Tibial artery (tissue), 4 donors: ENCODE measurements at regions not wholly inside any gene's neighbourhood (a gene's known extent, or its start where the extent isn't known, plus 50 kb on each side); places are given as distances from the start of the nearest gene placed in this dataset.

ENCODE experiments used
- DNase-seq, 2 donors: peaks; one replicate each; pipeline ENCODE4 v3.0.0-alpha.2; 2019
- H3K27ac ChIP-seq, 2 donors: fragments of 200-600 bp; sonication (generic) in 1 of 2; 1 replicate in 1 of 2; 2 replicates in 1 of 2; pipeline ENCODE4 v1.5.1; 2018 to 2019; ENCODE audit warnings: mild to moderate bottlenecking in 1 of 2
- H3K27me3 ChIP-seq, 2 donors: fragments of 200-600 bp; sonication (generic) in 1 of 2; one replicate each; pipeline versions ENCODE4 v1.5.1 to v1.6.0; 2016 to 2019
- H3K36me3 ChIP-seq, 3 donors: fragments of 200-600 bp; sonication (generic) in 2 of 3; one replicate each; pipeline ENCODE4 v1.5.1; 2016 to 2019; ENCODE audit warnings: mild to moderate bottlenecking in 2 of 3
- H3K4me1 ChIP-seq, 4 donors: fragments of 200-600 bp; sonication (generic) in 2 of 4; 1 replicate in 3 of 4; 2 replicates in 1 of 4; pipeline ENCODE4 v1.5.1; 2016 to 2019
- H3K4me3 ChIP-seq, 2 donors: fragments of 200-600 bp; sonication (generic) in 1 of 2; 1 replicate in 1 of 2; 2 replicates in 1 of 2; pipeline ENCODE4 v1.5.1; 2018 to 2019; ENCODE audit warnings: mild to moderate bottlenecking in 2 of 2
- H3K9me3 ChIP-seq, 3 donors: fragments of 200-600 bp; sonication (generic) in 1 of 3; one replicate each; pipeline ENCODE4 v1.5.1; 2016 to 2019
- intact Hi-C: fragments of 100-400 bp; cut with DNase I; formaldehyde crosslinking; loops from one replicate; pipeline ENCODE4 v1.15.0; 2023; ENCODE audit warnings: low total_unique reads
- TF ChIP-seq, protein P1 (sequence below), 2 experiments: fragments of 200-600 bp in 1 of 2; fragments of 450-650 bp in 1 of 2; IDR thresholded peaks; one replicate each; pipeline ENCODE4 v1.5.1; 2017 to 2019; ENCODE audit warnings: antibody characterized with exemption in 2 of 2, mild to moderate bottlenecking in 1 of 2, moderate library complexity in 1 of 2

- Histone ChIP-seq H3K36me3 (no peaks in the 10 kb centered on the region), H3K4me1 (no peaks in the 10 kb centered on the region)
- DNase-seq = no peak
Measured at GRCh38 chr5:123778641-123779040, 266.7 kb downstream of the CSNK1G3 start.

GRCh38 chr5:123776761-123777160 lies 264.8 kb downstream of the CSNK1G3 start:
- no peaks in the 10 kb centered on the region for H3K27me3 ChIP-seq
- peaks cover 3 to 4% (median 4%) of the 10 kb centered on the region in 3 donors for H3K9me3 ChIP-seq
- no peaks in the 10 kb centered on the region for H3K36me3 ChIP-seq
- H3K27ac ChIP-seq = no peak overlapping the region
- H3K4me3 ChIP-seq = no peak overlapping the region
- no peaks in the 10 kb centered on the region for H3K4me1 ChIP-seq
- TF ChIP-seq, protein P1, sequence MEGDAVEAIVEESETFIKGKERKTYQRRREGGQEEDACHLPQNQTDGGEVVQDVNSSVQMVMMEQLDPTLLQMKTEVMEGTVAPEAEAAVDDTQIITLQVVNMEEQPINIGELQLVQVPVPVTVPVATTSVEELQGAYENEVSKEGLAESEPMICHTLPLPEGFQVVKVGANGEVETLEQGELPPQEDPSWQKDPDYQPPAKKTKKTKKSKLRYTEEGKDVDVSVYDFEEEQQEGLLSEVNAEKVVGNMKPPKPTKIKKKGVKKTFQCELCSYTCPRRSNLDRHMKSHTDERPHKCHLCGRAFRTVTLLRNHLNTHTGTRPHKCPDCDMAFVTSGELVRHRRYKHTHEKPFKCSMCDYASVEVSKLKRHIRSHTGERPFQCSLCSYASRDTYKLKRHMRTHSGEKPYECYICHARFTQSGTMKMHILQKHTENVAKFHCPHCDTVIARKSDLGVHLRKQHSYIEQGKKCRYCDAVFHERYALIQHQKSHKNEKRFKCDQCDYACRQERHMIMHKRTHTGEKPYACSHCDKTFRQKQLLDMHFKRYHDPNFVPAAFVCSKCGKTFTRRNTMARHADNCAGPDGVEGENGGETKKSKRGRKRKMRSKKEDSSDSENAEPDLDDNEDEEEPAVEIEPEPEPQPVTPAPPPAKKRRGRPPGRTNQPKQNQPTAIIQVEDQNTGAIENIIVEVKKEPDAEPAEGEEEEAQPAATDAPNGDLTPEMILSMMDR (IDR thresholded peaks at IDR 0.05) = no peak
- intact Hi-C loops = no loop called here
- no peak for DNase-seq

More at GRCh38 chr5:123778641-123779040, 266.7 kb downstream of the CSNK1G3 start:
- Histone ChIP-seq H3K4me3 (no peak overlapping the region), H3K9me3 (no peaks in the 10 kb centered on the region), H3K27ac (no peak overlapping the region), H3K27me3 (no peaks in the 10 kb centered on the region)
- intact Hi-C loops = no loop called here
- TF ChIP-seq, protein P1 (IDR thresholded peaks at IDR 0.05) = no peak

DNA sequence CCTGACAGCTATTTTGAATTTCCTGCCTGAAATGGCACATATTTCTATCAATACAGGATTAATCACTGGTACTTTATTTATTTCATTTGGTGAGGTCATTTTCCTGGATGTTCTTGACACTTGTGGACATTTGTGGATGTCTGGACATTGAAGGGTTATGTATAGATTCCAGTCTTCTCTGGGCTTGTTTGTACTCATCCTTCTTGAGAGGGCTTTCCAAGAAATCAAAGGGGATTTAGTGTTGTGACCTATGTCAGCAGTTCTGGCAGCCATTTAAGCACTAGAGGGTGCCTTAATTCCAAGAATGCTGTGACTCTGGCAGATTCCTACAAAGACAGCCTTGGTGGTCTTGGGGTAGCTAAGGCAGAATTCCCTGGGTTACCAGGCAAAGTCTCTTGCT lies 259.7 kb downstream of the CSNK1G3 start:
- H3K4me1 ChIP-seq = no peaks in the 10 kb centered on the region
- no peak overlapping the region for H3K4me3 ChIP-seq
- H3K9me3 ChIP-seq = peaks cover 3 to 23% (median 11%) of the 10 kb centered on the region in 3 donors
- H3K27me3 ChIP-seq = no peaks in the 10 kb centered on the region
- DNase-seq = no peak
- intact Hi-C loops = no loop called here
- no peaks in the 10 kb centered on the region for H3K36me3 ChIP-seq
- TF ChIP-seq, protein P1 (IDR thresholded peaks at IDR 0.05) = no peak
- H3K27ac ChIP-seq = no peak overlapping the region

- no peaks in the 10 kb centered on the region for H3K36me3 ChIP-seq
- no peaks in the 10 kb centered on the region for H3K4me1 ChIP-seq
- DNase-seq = no peak
- TF ChIP-seq, protein P1 (IDR thresholded peaks at IDR 0.05) = no peak
- no peaks in the 10 kb centered on the region for H3K27me3 ChIP-seq
- intact Hi-C loops = no loop called here
- no peaks in the 10 kb centered on the region for H3K9me3 ChIP-seq
- no peak overlapping the region for H3K27ac ChIP-seq
- no peak overlapping the region for H3K4me3 ChIP-seq
Measured at GRCh38 chr5:123763201-123763600, 251.2 kb downstream of the CSNK1G3 start.

GRCh38 chr5:123756816-123757215 lies 244.8 kb downstream of the CSNK1G3 start:
- no peaks in the 10 kb centered on the region for H3K27me3 ChIP-seq
- DNase-seq = no peak
- intact Hi-C loops = no loop called here
- H3K4me1 ChIP-seq = peaks cover 0 to 28% (median 4%) of the 10 kb centered on the region in 4 donors
- no peaks in the 10 kb centered on the region for H3K36me3 ChIP-seq
- H3K4me3 ChIP-seq = no peak overlapping the region
- H3K27ac ChIP-seq = no peak overlapping the region
- no peaks in the 10 kb centered on the region for H3K9me3 ChIP-seq
- TF ChIP-seq, protein P1 (IDR thresholded peaks at IDR 0.05) = no peak

DNA sequence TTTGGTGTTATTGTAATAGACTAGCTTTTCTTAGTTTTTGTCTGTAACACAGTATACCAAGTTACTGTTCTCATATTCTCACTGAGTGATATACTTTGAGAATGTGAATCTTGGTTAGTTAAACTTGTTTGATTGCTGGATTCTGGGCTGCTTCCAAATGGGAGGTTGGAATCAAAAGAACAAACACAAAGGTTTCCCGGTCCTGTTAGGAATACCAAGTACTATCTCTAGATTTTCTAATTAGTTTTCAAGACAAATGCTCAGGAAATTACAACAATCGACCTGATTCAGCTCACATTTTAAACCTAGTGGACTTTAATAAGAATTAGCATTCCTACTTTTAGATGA lies 244.3 kb downstream of the CSNK1G3 start:
- H3K4me3 ChIP-seq = no peak overlapping the region
- H3K27me3 ChIP-seq = no peaks in the 10 kb centered on the region
- H3K27ac ChIP-seq = no peak overlapping the region
- H3K36me3 ChIP-seq = no peaks in the 10 kb centered on the region
- H3K4me1 ChIP-seq = peaks cover 0 to 28% (median 4%) of the 10 kb centered on the region in 4 donors
- no peak for DNase-seq
- H3K9me3 ChIP-seq = no peaks in the 10 kb centered on the region
- intact Hi-C loops = no loop called here
- TF ChIP-seq, protein P1 (IDR thresholded peaks at IDR 0.05) = no peak
